ENCODE measurements at regions not wholly inside any gene's neighbourhood (a gene's known extent, or its start where the extent isn't known, plus 50 kb on each side); places are given as distances from the start of the nearest gene placed in this dataset.

GRCh38 chr6:108751851-108752732 lies 96.1 kb upstream of the ARMC2 start:
- TF ChIP-seq POLR2A (IDR thresholded peaks at IDR 0.05) = no peak
- TF ChIP-seq CTCF (IDR thresholded peaks at IDR 0.05) = no peak
- no peak for TF ChIP-seq EP300 (IDR thresholded peaks at IDR 0.05; ENCODE audit: low read depth)

All from transverse colon (tissue), 3 donors.